HG03196 (cell line): ENCODE measurements at regions not wholly inside any gene's neighbourhood (a gene's known extent, or its start where the extent isn't known, plus 50 kb on each side); places are given as distances from the start of the nearest gene placed in this dataset.

Experiments
- ATAC-seq: cut with Tn5 transposase; IDR thresholded peaks from one replicate; pipeline ENCODE4 v1.9.1; 2021; ENCODE audit not compliant: unreplicated experiment

- no peak for ATAC-seq
Measured at GRCh38 chr6:12648171-12648570, 68.4 kb upstream of the PHACTR1 start.

GRCh38 chr6:12649325-12649724 lies 67.2 kb upstream of the PHACTR1 start:
- no peak for ATAC-seq

- ATAC-seq: no peak
Measured at GRCh38 chr6:12653486-12653885, 63.1 kb upstream of the PHACTR1 start.

GRCh38 chr6:12654107-12654506 lies 62.5 kb upstream of the PHACTR1 start:
- no peak for ATAC-seq

GRCh38 chr6:12654514-12654913 lies 62.1 kb upstream of the PHACTR1 start:
- ATAC-seq: no peak

- no peak for ATAC-seq
Measured at GRCh38 chr6:12656906-12657305, 59.7 kb upstream of the PHACTR1 start.

GRCh38 chr6:12657884-12658283 lies 58.7 kb upstream of the PHACTR1 start:
- ATAC-seq: no peak

- no peak for ATAC-seq
Measured at GRCh38 chr6:12661432-12662089, 55.0 kb upstream of the PHACTR1 start.
